K562 (cell line): ENCODE measurements at regions not wholly inside any gene's neighbourhood (a gene's known extent, or its start where the extent isn't known, plus 50 kb on each side); places are given as distances from the start of the nearest gene placed in this dataset.

Experiments used
- CBX1 ChIP-seq: sonication (generic); IDR thresholded peaks from 2 replicates; pipeline ENCODE4 v1.6.1; 2016; ENCODE audit warnings: antibody characterized with exemption, low read depth, mild to moderate bottlenecking
- TEAD4 ChIP-seq, 2 experiments: sonication (generic) in 1 of 2; formaldehyde crosslinking in 1 of 2; IDR thresholded peaks; 2 replicates each; pipeline versions ENCODE4 v1.6.1 to v1.8.0; 2012 to 2022; ENCODE audit warnings: borderline replicate concordance in 1 of 2, inconsistent platforms in 1 of 2, low read length in 1 of 2, mild to moderate bottlenecking in 1 of 2, missing genetic modification reagents in 1 of 2
- ZNF140 ChIP-seq: fragments of 250-450 bp; sonication (Bioruptor Pico); IDR thresholded peaks from 2 replicates; pipeline ENCODE4 v1.8.0; 2021; ENCODE audit warnings: moderate library complexity, mild to moderate bottlenecking, inconsistent platforms
- ZNF274 ChIP-seq: IDR thresholded peaks from 2 replicates; pipeline ENCODE4 v1.6.1; 2011; ENCODE audit warnings: low read depth, mild to moderate bottlenecking, low read length, moderate library complexity, borderline replicate concordance
- ZNF316 ChIP-seq: fragments of 450-650 bp; IDR thresholded peaks from 2 replicates; pipeline ENCODE4 v1.6.1; 2016
- TF ChIP-seq, protein P1 (sequence below): fragments of 450-650 bp; IDR thresholded peaks from 2 replicates; pipeline ENCODE4 v1.6.1; 2016; ENCODE audit warnings: mild to moderate bottlenecking, moderate library complexity
- TF ChIP-seq, protein P2 (sequence below): fragments of 450-650 bp; IDR thresholded peaks from 2 replicates; pipeline ENCODE4 v1.6.1; 2016; ENCODE audit warnings: mild to moderate bottlenecking
- TF ChIP-seq, protein P3 (sequence below): sonication (generic); IDR thresholded peaks from 2 replicates; pipeline ENCODE4 v1.6.1; 2016

DNA sequence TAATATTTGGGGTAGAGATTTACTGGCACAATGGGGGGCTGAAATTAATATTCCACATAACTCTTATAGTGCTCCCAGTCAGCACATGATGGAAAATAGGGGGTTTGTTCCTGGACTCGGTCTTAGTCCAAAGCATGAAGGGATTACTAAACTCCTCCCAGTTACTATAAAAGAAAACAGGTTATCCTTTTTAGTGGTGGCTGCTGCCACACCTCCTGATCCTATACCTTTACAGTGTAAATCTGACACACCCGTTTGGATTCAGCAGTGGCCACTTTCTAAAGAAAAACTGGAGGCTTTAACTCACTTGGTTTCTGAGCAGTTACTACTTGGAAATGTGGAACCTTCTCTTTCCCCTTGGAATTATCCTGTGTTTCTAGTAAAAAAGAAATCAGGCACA lies 572.9 kb upstream of the PTGER4 start (continued):
- TF ChIP-seq, protein P1, sequence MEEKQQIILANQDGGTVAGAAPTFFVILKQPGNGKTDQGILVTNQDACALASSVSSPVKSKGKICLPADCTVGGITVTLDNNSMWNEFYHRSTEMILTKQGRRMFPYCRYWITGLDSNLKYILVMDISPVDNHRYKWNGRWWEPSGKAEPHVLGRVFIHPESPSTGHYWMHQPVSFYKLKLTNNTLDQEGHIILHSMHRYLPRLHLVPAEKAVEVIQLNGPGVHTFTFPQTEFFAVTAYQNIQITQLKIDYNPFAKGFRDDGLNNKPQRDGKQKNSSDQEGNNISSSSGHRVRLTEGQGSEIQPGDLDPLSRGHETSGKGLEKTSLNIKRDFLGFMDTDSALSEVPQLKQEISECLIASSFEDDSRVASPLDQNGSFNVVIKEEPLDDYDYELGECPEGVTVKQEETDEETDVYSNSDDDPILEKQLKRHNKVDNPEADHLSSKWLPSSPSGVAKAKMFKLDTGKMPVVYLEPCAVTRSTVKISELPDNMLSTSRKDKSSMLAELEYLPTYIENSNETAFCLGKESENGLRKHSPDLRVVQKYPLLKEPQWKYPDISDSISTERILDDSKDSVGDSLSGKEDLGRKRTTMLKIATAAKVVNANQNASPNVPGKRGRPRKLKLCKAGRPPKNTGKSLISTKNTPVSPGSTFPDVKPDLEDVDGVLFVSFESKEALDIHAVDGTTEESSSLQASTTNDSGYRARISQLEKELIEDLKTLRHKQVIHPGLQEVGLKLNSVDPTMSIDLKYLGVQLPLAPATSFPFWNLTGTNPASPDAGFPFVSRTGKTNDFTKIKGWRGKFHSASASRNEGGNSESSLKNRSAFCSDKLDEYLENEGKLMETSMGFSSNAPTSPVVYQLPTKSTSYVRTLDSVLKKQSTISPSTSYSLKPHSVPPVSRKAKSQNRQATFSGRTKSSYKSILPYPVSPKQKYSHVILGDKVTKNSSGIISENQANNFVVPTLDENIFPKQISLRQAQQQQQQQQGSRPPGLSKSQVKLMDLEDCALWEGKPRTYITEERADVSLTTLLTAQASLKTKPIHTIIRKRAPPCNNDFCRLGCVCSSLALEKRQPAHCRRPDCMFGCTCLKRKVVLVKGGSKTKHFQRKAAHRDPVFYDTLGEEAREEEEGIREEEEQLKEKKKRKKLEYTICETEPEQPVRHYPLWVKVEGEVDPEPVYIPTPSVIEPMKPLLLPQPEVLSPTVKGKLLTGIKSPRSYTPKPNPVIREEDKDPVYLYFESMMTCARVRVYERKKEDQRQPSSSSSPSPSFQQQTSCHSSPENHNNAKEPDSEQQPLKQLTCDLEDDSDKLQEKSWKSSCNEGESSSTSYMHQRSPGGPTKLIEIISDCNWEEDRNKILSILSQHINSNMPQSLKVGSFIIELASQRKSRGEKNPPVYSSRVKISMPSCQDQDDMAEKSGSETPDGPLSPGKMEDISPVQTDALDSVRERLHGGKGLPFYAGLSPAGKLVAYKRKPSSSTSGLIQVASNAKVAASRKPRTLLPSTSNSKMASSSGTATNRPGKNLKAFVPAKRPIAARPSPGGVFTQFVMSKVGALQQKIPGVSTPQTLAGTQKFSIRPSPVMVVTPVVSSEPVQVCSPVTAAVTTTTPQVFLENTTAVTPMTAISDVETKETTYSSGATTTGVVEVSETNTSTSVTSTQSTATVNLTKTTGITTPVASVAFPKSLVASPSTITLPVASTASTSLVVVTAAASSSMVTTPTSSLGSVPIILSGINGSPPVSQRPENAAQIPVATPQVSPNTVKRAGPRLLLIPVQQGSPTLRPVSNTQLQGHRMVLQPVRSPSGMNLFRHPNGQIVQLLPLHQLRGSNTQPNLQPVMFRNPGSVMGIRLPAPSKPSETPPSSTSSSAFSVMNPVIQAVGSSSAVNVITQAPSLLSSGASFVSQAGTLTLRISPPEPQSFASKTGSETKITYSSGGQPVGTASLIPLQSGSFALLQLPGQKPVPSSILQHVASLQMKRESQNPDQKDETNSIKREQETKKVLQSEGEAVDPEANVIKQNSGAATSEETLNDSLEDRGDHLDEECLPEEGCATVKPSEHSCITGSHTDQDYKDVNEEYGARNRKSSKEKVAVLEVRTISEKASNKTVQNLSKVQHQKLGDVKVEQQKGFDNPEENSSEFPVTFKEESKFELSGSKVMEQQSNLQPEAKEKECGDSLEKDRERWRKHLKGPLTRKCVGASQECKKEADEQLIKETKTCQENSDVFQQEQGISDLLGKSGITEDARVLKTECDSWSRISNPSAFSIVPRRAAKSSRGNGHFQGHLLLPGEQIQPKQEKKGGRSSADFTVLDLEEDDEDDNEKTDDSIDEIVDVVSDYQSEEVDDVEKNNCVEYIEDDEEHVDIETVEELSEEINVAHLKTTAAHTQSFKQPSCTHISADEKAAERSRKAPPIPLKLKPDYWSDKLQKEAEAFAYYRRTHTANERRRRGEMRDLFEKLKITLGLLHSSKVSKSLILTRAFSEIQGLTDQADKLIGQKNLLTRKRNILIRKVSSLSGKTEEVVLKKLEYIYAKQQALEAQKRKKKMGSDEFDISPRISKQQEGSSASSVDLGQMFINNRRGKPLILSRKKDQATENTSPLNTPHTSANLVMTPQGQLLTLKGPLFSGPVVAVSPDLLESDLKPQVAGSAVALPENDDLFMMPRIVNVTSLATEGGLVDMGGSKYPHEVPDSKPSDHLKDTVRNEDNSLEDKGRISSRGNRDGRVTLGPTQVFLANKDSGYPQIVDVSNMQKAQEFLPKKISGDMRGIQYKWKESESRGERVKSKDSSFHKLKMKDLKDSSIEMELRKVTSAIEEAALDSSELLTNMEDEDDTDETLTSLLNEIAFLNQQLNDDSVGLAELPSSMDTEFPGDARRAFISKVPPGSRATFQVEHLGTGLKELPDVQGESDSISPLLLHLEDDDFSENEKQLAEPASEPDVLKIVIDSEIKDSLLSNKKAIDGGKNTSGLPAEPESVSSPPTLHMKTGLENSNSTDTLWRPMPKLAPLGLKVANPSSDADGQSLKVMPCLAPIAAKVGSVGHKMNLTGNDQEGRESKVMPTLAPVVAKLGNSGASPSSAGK: no peak
- no peak for TF ChIP-seq CBX1
- no peak for TF ChIP-seq ZNF274
- TF ChIP-seq, protein P2, sequence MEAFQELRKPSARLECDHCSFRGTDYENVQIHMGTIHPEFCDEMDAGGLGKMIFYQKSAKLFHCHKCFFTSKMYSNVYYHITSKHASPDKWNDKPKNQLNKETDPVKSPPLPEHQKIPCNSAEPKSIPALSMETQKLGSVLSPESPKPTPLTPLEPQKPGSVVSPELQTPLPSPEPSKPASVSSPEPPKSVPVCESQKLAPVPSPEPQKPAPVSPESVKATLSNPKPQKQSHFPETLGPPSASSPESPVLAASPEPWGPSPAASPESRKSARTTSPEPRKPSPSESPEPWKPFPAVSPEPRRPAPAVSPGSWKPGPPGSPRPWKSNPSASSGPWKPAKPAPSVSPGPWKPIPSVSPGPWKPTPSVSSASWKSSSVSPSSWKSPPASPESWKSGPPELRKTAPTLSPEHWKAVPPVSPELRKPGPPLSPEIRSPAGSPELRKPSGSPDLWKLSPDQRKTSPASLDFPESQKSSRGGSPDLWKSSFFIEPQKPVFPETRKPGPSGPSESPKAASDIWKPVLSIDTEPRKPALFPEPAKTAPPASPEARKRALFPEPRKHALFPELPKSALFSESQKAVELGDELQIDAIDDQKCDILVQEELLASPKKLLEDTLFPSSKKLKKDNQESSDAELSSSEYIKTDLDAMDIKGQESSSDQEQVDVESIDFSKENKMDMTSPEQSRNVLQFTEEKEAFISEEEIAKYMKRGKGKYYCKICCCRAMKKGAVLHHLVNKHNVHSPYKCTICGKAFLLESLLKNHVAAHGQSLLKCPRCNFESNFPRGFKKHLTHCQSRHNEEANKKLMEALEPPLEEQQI: no peak
- no peak for TF ChIP-seq ZNF140 (CRISPR knock-in tag)
- TF ChIP-seq, protein P3, sequence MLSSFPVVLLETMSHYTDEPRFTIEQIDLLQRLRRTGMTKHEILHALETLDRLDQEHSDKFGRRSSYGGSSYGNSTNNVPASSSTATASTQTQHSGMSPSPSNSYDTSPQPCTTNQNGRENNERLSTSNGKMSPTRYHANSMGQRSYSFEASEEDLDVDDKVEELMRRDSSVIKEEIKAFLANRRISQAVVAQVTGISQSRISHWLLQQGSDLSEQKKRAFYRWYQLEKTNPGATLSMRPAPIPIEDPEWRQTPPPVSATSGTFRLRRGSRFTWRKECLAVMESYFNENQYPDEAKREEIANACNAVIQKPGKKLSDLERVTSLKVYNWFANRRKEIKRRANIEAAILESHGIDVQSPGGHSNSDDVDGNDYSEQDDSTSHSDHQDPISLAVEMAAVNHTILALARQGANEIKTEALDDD: no peak
- TF ChIP-seq TEAD4 (IDR thresholded peaks at IDR 0.05; ENCODE audit: low read length): no peak
- TF ChIP-seq TEAD4 (CRISPR knock-in tag; IDR thresholded peaks at IDR 0.05; ENCODE audit: borderline replicate concordance): no peak
- no peak for TF ChIP-seq ZNF316
